Trophoblast cell (in vitro differentiated cells and primary cell): ENCODE measurements at regions not wholly inside any gene's neighbourhood (a gene's known extent, or its start where the extent isn't known, plus 50 kb on each side); places are given as distances from the start of the nearest gene placed in this dataset.

Source experiments
- DNase-seq, 2 donors: peaks; one replicate each; pipeline ENCODE4 v3.0.0-alpha.2; 2016
- H2AFZ ChIP-seq: 2 replicates; pipeline ENCODE4 v1.6.1; 2013; ENCODE audit warnings: low read length, moderate library complexity, mild to moderate bottlenecking; ENCODE audit not compliant: insufficient read depth, poor library complexity
- H2AK5ac ChIP-seq: 2 replicates; pipeline ENCODE4 v1.6.1; 2013; ENCODE audit warnings: mild to moderate bottlenecking, low read length
- H2BK120ac ChIP-seq: 2 replicates; pipeline ENCODE4 v1.6.1; 2013; ENCODE audit warnings: low read length, mild to moderate bottlenecking, moderate library complexity; ENCODE audit not compliant: insufficient read depth, poor library complexity
- H2BK12ac ChIP-seq: 2 replicates; pipeline ENCODE4 v1.6.1; 2013; ENCODE audit warnings: mild to moderate bottlenecking, low read length, moderate library complexity
- H2BK5ac ChIP-seq: 2 replicates; pipeline ENCODE4 v1.6.1; 2013; ENCODE audit warnings: low read length, low read depth, moderate library complexity, mild to moderate bottlenecking; ENCODE audit not compliant: poor library complexity
- H3K14ac ChIP-seq: 2 replicates; pipeline ENCODE4 v1.6.1; 2013; ENCODE audit warnings: mild to moderate bottlenecking, low read length
- H3K18ac ChIP-seq: 2 replicates; pipeline ENCODE4 v1.6.1; 2013; ENCODE audit warnings: mild to moderate bottlenecking, low read length
- H3K23ac ChIP-seq: 2 replicates; pipeline ENCODE4 v1.6.1; 2013; ENCODE audit warnings: low read length
- H3K27ac ChIP-seq: 2 replicates; pipeline ENCODE4 v1.5.1; 2013; ENCODE audit warnings: low read depth, mild to moderate bottlenecking, inconsistent platforms, low read length, moderate library complexity
- H3K27me3 ChIP-seq: 2 replicates; pipeline ENCODE4 v1.6.1; 2013; ENCODE audit warnings: inconsistent platforms, mild to moderate bottlenecking, low read length, moderate library complexity; ENCODE audit not compliant: insufficient read depth
- H3K36me3 ChIP-seq, 2 experiments: 1 replicate in 1 of 2; 2 replicates in 1 of 2; pipeline ENCODE4 v1.6.1; 2013; ENCODE audit warnings: low read length in 2 of 2, mild to moderate bottlenecking in 2 of 2, moderate library complexity in 1 of 2; ENCODE audit not compliant: insufficient read depth in 2 of 2, control insufficient read depth in 1 of 2
- H3K4ac ChIP-seq: 2 replicates; pipeline ENCODE4 v1.6.1; 2013; ENCODE audit warnings: low read depth, mild to moderate bottlenecking, low read length, moderate library complexity
- H3K4me1 ChIP-seq, 2 experiments: 1 replicate in 1 of 2; 2 replicates in 1 of 2; pipeline ENCODE4 v1.6.1; 2013; ENCODE audit warnings: low read length in 2 of 2, mild to moderate bottlenecking in 2 of 2, moderate library complexity in 1 of 2; ENCODE audit not compliant: insufficient read depth in 2 of 2, control insufficient read depth in 1 of 2
- H3K4me2 ChIP-seq: 2 replicates; pipeline ENCODE4 v1.6.1; 2013; ENCODE audit warnings: inconsistent platforms, mild to moderate bottlenecking, low read length, moderate library complexity
- H3K4me3 ChIP-seq: 2 replicates; pipeline ENCODE4 v1.5.1; 2013; ENCODE audit warnings: mild to moderate bottlenecking, low read depth, low read length, inconsistent platforms
- H3K79me1 ChIP-seq: one replicate; pipeline ENCODE4 v1.6.1; 2013; ENCODE audit warnings: low read length
- H3K79me2 ChIP-seq: 2 replicates; pipeline ENCODE4 v1.6.1; 2013; ENCODE audit warnings: low read length, mild to moderate bottlenecking; ENCODE audit not compliant: control insufficient read depth, insufficient read depth, poor library complexity
- H3K9ac ChIP-seq: 2 replicates; pipeline ENCODE4 v1.6.1; 2013; ENCODE audit warnings: mild to moderate bottlenecking, low read length
- H3K9me3 ChIP-seq: 2 replicates; pipeline ENCODE4 v1.6.1; 2013; ENCODE audit warnings: low read depth, mild to moderate bottlenecking, control low read depth, inconsistent platforms, low read length; ENCODE audit not compliant: insufficient read depth
- H4K12ac ChIP-seq: 2 replicates; pipeline ENCODE4 v1.6.1; 2013; ENCODE audit warnings: low read depth, mild to moderate bottlenecking, low read length, moderate library complexity
- H4K8ac ChIP-seq: 2 replicates; pipeline ENCODE4 v1.6.1; 2013; ENCODE audit warnings: low read depth, mild to moderate bottlenecking, low read length, moderate library complexity
- H4K91ac ChIP-seq: one replicate; pipeline ENCODE4 v1.6.1; 2013; ENCODE audit warnings: low read depth, mild to moderate bottlenecking, low read length, moderate library complexity
- WGBS: extraction: QIAGEN DNeasy Blood & Tissue Kit; methylation state at CpG from one replicate; pipeline ENCODE4 v1.1.7; 2013; ENCODE audit warnings: missing lambda C conversion rate; ENCODE audit not compliant: insufficient read length, insufficient coverage; ENCODE audit errors: extremely low coverage; 5-methylcytosine and 5-hydroxymethylcytosine counted together

DNA sequence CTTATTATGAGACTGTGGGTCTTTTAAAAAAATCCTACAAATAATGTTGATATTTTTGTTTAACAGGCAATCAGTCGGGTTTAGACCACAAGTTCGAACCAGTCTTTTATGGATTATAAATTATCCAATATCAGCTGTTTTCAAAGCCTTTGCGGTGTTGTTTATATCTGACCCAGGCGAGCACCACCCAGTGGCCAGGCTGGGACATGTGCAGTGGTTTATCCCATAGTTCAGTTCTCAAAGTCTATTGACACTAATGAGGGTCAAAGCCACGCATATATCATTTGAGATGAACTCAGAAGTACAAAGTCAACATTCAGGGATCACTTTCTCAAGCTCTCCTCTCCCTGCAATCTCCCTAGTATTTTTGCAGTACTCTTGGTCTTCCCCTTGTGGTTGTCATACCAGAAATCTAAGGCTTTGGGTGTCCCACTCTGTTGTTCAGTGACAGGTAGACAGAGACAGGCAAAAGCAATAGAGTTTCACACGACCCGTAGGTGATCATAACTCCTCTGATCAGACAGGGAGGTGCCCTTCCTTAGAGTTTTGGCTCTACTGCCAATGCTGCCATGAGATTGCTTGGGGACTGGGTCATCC, 117.4 kb upstream of the POM121L12 start:
- Histone ChIP-seq H3K14ac (no peak overlapping the region), H3K4me1 (peaks cover 0 to 4% of the 10 kb centered on the region in 2 experiments), H3K18ac (no peak overlapping the region), H3K9me3 (no peaks in the 10 kb centered on the region), H4K8ac (no peak overlapping the region), H2BK12ac (no peak overlapping the region), H3K27me3 (no peaks in the 10 kb centered on the region), H3K36me3 (no peaks in the 10 kb centered on the region), H3K4me2 (no peak overlapping the region), H4K91ac (no peak overlapping the region), H2AFZ (no peak overlapping the region), H3K4ac (no peak overlapping the region), H2AK5ac (no peak overlapping the region), H3K79me2 (no peaks in the 10 kb centered on the region), H3K79me1 (peaks cover 2% of the 10 kb centered on the region), H2BK5ac (no peak overlapping the region), H2BK120ac (no peak overlapping the region), H3K23ac (no peak overlapping the region), H3K9ac (peak overlapping the region; percentile 34), H3K27ac (no peak overlapping the region), H4K12ac (no peak overlapping the region), H3K4me3 (no peak overlapping the region)
- no CpG with 5 or more reads among the region's 7 CpGs for WGBS
- peak in 1 of 2 donors; percentile 38 for DNase-seq

DNA sequence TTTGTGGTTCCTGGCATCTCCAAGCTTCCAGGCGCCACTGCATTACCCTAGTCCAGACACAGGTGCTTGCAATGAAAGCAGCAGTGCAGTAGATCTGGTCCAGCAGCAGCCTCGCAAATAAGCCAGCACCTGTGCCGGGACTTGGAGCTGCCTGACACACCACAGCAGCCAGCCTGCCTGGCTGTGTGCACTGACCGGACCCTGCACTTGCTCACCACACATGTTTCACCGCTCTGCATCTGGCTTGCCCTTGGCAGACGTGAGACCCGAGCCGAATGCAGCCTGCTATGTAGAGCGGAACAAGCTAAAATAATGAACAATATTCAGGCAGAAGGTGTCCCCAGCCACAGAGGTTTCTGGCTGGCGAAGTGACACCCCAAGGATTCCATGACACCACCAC, 123.6 kb upstream of the POM121L12 start:
- no peak overlapping the region for H4K8ac ChIP-seq
- no peak overlapping the region for H2BK120ac ChIP-seq
- H4K91ac ChIP-seq: no peak overlapping the region
- no peaks in the 10 kb centered on the region for H3K36me3 ChIP-seq
- no peak overlapping the region for H3K4ac ChIP-seq
- no CpG with 5 or more reads among the region's 10 CpGs for WGBS
- H2BK12ac ChIP-seq: no peak overlapping the region
- H3K4me3 ChIP-seq: no peak overlapping the region
- H2AK5ac ChIP-seq: no peak overlapping the region
- H2AFZ ChIP-seq: no peak overlapping the region
- no peak overlapping the region for H4K12ac ChIP-seq
- peaks cover 11% of the 10 kb centered on the region for H3K9me3 ChIP-seq
- no peaks in the 10 kb centered on the region for H3K4me1 ChIP-seq
- no peak overlapping the region for H3K4me2 ChIP-seq
- H3K23ac ChIP-seq: no peak overlapping the region
- no peaks in the 10 kb centered on the region for H3K79me2 ChIP-seq
- no peak overlapping the region for H2BK5ac ChIP-seq
- no peak for DNase-seq
- H3K18ac ChIP-seq: no peak overlapping the region
- H3K79me1 ChIP-seq: no peaks in the 10 kb centered on the region
- H3K27ac ChIP-seq: no peak overlapping the region
- H3K14ac ChIP-seq: no peak overlapping the region
- H3K9ac ChIP-seq: no peak overlapping the region
- H3K27me3 ChIP-seq: no peaks in the 10 kb centered on the region

DNA sequence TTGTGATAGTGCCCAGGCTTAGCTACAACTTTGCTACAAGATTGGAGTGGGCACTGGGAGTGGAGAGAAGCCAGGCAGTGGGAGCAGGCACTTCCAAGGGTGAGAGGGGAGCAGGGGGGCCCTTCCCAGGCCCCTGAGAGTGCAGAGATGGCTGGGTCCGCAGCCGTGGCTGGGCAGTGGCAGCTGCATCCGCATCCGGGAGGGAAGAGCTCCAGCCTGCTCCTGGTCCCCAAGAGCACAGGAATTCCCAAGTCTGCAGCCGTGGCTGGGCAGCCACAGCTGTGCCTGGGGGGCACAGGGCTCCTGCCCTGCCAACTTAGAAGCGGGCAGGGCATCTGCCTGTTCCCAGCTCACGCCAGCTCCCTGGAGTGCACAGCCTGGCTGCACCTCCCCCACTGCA, 124.1 kb upstream of the POM121L12 start:
- no CpG with 5 or more reads among the region's 7 CpGs for WGBS
- Histone ChIP-seq H2BK5ac (no peak overlapping the region), H3K36me3 (no peaks in the 10 kb centered on the region), H2AFZ (no peak overlapping the region), H4K8ac (no peak overlapping the region), H3K79me2 (no peaks in the 10 kb centered on the region), H3K23ac (no peak overlapping the region), H3K14ac (no peak overlapping the region), H3K4ac (no peak overlapping the region), H3K27ac (no peak overlapping the region), H4K12ac (no peak overlapping the region), H2BK120ac (no peak overlapping the region), H3K79me1 (no peaks in the 10 kb centered on the region), H3K4me2 (no peak overlapping the region), H2AK5ac (no peak overlapping the region), H3K4me3 (no peak overlapping the region), H4K91ac (no peak overlapping the region), H3K4me1 (no peaks in the 10 kb centered on the region), H3K18ac (no peak overlapping the region), H3K27me3 (no peaks in the 10 kb centered on the region), H3K9ac (no peak overlapping the region), H3K9me3 (peaks cover 11% of the 10 kb centered on the region), H2BK12ac (no peak overlapping the region)
- no peak for DNase-seq

DNA sequence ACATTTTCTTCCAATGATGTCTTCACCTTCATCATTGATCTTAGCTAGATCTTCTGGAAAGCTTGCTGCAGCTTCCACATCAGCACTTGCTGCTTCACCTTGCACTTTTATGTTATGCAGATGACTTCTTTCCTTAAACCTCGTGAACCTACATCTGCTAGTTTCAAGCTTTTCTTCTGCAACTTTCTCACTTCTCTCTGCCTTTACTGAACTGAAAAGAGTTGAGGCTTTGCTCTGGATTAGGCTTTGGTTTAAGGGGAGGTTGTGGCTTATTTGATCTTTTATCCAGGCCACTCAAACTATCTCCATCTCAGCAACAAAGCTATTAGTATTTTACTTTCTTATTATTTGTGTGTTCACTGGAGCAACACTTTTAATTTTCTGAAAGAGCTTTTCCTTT, 125.5 kb upstream of the POM121L12 start:
- WGBS: no CpG with 5 or more reads among the region's 1 CpG
- Histone ChIP-seq H3K18ac (no peak overlapping the region), H2AFZ (no peak overlapping the region), H3K23ac (no peak overlapping the region), H4K8ac (no peak overlapping the region), H3K9me3 (peaks cover 11% of the 10 kb centered on the region), H3K79me2 (no peaks in the 10 kb centered on the region), H4K12ac (no peak overlapping the region), H3K4me3 (no peak overlapping the region), H3K36me3 (no peaks in the 10 kb centered on the region), H3K27me3 (no peaks in the 10 kb centered on the region), H2AK5ac (no peak overlapping the region), H3K27ac (no peak overlapping the region), H4K91ac (no peak overlapping the region), H2BK12ac (no peak overlapping the region), H3K9ac (no peak overlapping the region), H3K14ac (no peak overlapping the region), H3K4me1 (no peaks in the 10 kb centered on the region), H3K4me2 (no peak overlapping the region), H3K79me1 (no peaks in the 10 kb centered on the region), H2BK120ac (no peak overlapping the region), H3K4ac (no peak overlapping the region), H2BK5ac (no peak overlapping the region)
- DNase-seq: no peak
